ENCODE measurements at regions not wholly inside any gene's neighbourhood (a gene's known extent, or its start where the extent isn't known, plus 50 kb on each side); places are given as distances from the start of the nearest gene placed in this dataset.

- TF ChIP-seq, protein P1, sequence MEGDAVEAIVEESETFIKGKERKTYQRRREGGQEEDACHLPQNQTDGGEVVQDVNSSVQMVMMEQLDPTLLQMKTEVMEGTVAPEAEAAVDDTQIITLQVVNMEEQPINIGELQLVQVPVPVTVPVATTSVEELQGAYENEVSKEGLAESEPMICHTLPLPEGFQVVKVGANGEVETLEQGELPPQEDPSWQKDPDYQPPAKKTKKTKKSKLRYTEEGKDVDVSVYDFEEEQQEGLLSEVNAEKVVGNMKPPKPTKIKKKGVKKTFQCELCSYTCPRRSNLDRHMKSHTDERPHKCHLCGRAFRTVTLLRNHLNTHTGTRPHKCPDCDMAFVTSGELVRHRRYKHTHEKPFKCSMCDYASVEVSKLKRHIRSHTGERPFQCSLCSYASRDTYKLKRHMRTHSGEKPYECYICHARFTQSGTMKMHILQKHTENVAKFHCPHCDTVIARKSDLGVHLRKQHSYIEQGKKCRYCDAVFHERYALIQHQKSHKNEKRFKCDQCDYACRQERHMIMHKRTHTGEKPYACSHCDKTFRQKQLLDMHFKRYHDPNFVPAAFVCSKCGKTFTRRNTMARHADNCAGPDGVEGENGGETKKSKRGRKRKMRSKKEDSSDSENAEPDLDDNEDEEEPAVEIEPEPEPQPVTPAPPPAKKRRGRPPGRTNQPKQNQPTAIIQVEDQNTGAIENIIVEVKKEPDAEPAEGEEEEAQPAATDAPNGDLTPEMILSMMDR (IDR thresholded peaks at IDR 0.05; ENCODE audit: insufficient read depth, low read length, poor library complexity, severe bottlenecking): no peak
- no peak for TF ChIP-seq EZH2phosphoT487 (conservative IDR thresholded peaks at IDR 0.05; ENCODE audit: low read length)
- H2AFZ ChIP-seq (ENCODE audit: low read depth, low read length, severe bottlenecking): no peak overlapping the region
- no peak overlapping the region for H3K4me2 ChIP-seq (ENCODE audit: low read depth, low read length, poor library complexity, severe bottlenecking)
- no peaks in the 10 kb centered on the region for H4K20me1 ChIP-seq (ENCODE audit: low read depth, low read length)
- H3F3A ChIP-seq (ENCODE audit: insufficient read depth): no peaks in the 10 kb centered on the region
- no peak overlapping the region for H3K27ac ChIP-seq (ENCODE audit: low read depth, low read length)
- no peaks in the 10 kb centered on the region for H3K36me3 ChIP-seq (ENCODE audit: low read length)
- no peaks in the 10 kb centered on the region for H3K27me3 ChIP-seq (ENCODE audit: low read length)
- H3K9me2 ChIP-seq (replicated peaks; ENCODE audit: insufficient read depth, low read length): no peaks in the 10 kb centered on the region
- no peak overlapping the region for H3K4me3 ChIP-seq (ENCODE audit: insufficient read depth, low read length, poor library complexity, severe bottlenecking)
- H3K9me3 ChIP-seq (ENCODE audit: insufficient read depth, low read length): no peaks in the 10 kb centered on the region
- no peaks in the 10 kb centered on the region for H3K79me2 ChIP-seq (ENCODE audit: insufficient read depth, low read length)
- no peak overlapping the region for H3K9ac ChIP-seq (ENCODE audit: low read length)
These were observed 126.7 kb downstream of the ANAPC4 start for GRCh38 chr4:25503779-25504178.

- Histone ChIP-seq H3K9ac (ENCODE audit: low read length) (no peak overlapping the region), H3K36me3 (ENCODE audit: low read length) (no peaks in the 10 kb centered on the region), H3K79me2 (ENCODE audit: insufficient read depth, low read length) (no peaks in the 10 kb centered on the region), H3K9me2 (replicated peaks; ENCODE audit: insufficient read depth, low read length) (no peaks in the 10 kb centered on the region), H4K20me1 (ENCODE audit: low read depth, low read length) (no peaks in the 10 kb centered on the region), H3K27ac (ENCODE audit: low read depth, low read length) (no peak overlapping the region), H3K27me3 (ENCODE audit: low read length) (no peaks in the 10 kb centered on the region), H3F3A (ENCODE audit: insufficient read depth) (no peaks in the 10 kb centered on the region), H2AFZ (ENCODE audit: low read depth, low read length, severe bottlenecking) (no peak overlapping the region), H3K9me3 (ENCODE audit: insufficient read depth, low read length) (no peaks in the 10 kb centered on the region), H3K4me3 (ENCODE audit: insufficient read depth, low read length, poor library complexity, severe bottlenecking) (no peak overlapping the region), H3K4me2 (ENCODE audit: low read depth, low read length, poor library complexity, severe bottlenecking) (no peak overlapping the region)
- no peak for TF ChIP-seq EZH2phosphoT487 (conservative IDR thresholded peaks at IDR 0.05; ENCODE audit: low read length)
- TF ChIP-seq, protein P1 (IDR thresholded peaks at IDR 0.05; ENCODE audit: insufficient read depth, low read length, poor library complexity, severe bottlenecking): no peak
These were observed 128.0 kb downstream of the ANAPC4 start for GRCh38 chr4:25504932-25505636.

- TF ChIP-seq, protein P1 (IDR thresholded peaks at IDR 0.05; ENCODE audit: insufficient read depth, low read length, poor library complexity, severe bottlenecking): no peak
- no peak for TF ChIP-seq EZH2phosphoT487 (conservative IDR thresholded peaks at IDR 0.05; ENCODE audit: low read length)
- Histone ChIP-seq H3K27ac (ENCODE audit: low read depth, low read length) (no peak overlapping the region), H3K9ac (ENCODE audit: low read length) (no peak overlapping the region), H3F3A (ENCODE audit: insufficient read depth) (no peaks in the 10 kb centered on the region), H3K9me2 (replicated peaks; ENCODE audit: insufficient read depth, low read length) (no peaks in the 10 kb centered on the region), H3K36me3 (ENCODE audit: low read length) (no peaks in the 10 kb centered on the region), H3K9me3 (ENCODE audit: insufficient read depth, low read length) (no peaks in the 10 kb centered on the region), H3K4me2 (ENCODE audit: low read depth, low read length, poor library complexity, severe bottlenecking) (no peak overlapping the region), H3K27me3 (ENCODE audit: low read length) (no peaks in the 10 kb centered on the region), H4K20me1 (ENCODE audit: low read depth, low read length) (no peaks in the 10 kb centered on the region), H3K4me3 (ENCODE audit: insufficient read depth, low read length, poor library complexity, severe bottlenecking) (no peak overlapping the region), H3K79me2 (ENCODE audit: insufficient read depth, low read length) (no peaks in the 10 kb centered on the region), H2AFZ (ENCODE audit: low read depth, low read length, severe bottlenecking) (no peak overlapping the region)
These were observed 128.6 kb downstream of the ANAPC4 start for GRCh38 chr4:25505637-25505991.
